ENCODE measurements at regions not wholly inside any gene's neighbourhood (a gene's known extent, or its start where the extent isn't known, plus 50 kb on each side); places are given as distances from the start of the nearest gene placed in this dataset.

DNA sequence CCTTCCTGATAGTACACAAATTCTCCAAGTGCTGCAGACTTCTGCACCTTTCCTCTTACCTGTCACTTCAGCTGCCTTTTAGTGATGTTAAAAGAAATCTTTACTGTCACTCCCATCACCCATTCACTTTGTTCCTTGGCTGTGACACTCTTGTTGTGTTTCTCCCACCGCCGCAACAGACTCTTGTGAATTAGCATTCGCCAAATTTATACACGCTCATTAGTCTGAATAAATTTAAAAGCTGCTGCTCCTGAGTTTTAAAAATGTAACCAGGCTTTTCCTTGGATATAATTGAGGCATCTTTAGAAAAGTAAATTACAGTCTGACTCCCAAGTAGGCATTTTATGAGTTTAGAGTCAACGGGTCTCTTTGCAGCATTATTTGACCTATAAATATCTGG is 1197.9 kb downstream of the BCL11B start:
- H3K4me1 Mint-ChIP-seq (ENCODE audit: low read depth, unreplicated experiment), result no peaks in the 10 kb centered on the region
- H3K36me3 Mint-ChIP-seq (ENCODE audit: unreplicated experiment), result no peaks in the 10 kb centered on the region
- DNase-seq, result no peak
- no peaks in the 10 kb centered on the region for H3K27me3 Mint-ChIP-seq (ENCODE audit: unreplicated experiment)
- H3K27ac Mint-ChIP-seq (ENCODE audit: unreplicated experiment), result no peak overlapping the region
- no peak overlapping the region for H3K4me3 Mint-ChIP-seq (ENCODE audit: unreplicated experiment)
- H3K9me3 Mint-ChIP-seq (ENCODE audit: unreplicated experiment), result peaks cover 2% of the 10 kb centered on the region
- TF ChIP-seq CTCF (IDR thresholded peaks at IDR 0.05; ENCODE audit: partially characterized antibody, unreplicated experiment), result no peak

- no peak for DNase-seq
- H3K36me3 Mint-ChIP-seq (ENCODE audit: unreplicated experiment), result no peaks in the 10 kb centered on the region
- peaks cover 2% of the 10 kb centered on the region for H3K27me3 Mint-ChIP-seq (ENCODE audit: unreplicated experiment)
- no peak for TF ChIP-seq CTCF (IDR thresholded peaks at IDR 0.05; ENCODE audit: partially characterized antibody, unreplicated experiment)
- no peaks in the 10 kb centered on the region for H3K4me1 Mint-ChIP-seq (ENCODE audit: low read depth, unreplicated experiment)
- peaks cover 2% of the 10 kb centered on the region for H3K9me3 Mint-ChIP-seq (ENCODE audit: unreplicated experiment)
- H3K4me3 Mint-ChIP-seq (ENCODE audit: unreplicated experiment), result no peak overlapping the region
- H3K27ac Mint-ChIP-seq (ENCODE audit: unreplicated experiment), result no peak overlapping the region
Measured at GRCh38 chr14:98077176-98077575, 1194.8 kb downstream of the BCL11B start.

GRCh38 chr14:98082833-98083232 is 1189.2 kb downstream of the BCL11B start:
- no peak for DNase-seq
- H3K36me3 Mint-ChIP-seq (ENCODE audit: unreplicated experiment), result no peaks in the 10 kb centered on the region
- H3K4me3 Mint-ChIP-seq (ENCODE audit: unreplicated experiment), result no peak overlapping the region
- H3K27ac Mint-ChIP-seq (ENCODE audit: unreplicated experiment), result no peak overlapping the region
- H3K27me3 Mint-ChIP-seq (ENCODE audit: unreplicated experiment), result peaks cover 2% of the 10 kb centered on the region
- TF ChIP-seq CTCF (IDR thresholded peaks at IDR 0.05; ENCODE audit: partially characterized antibody, unreplicated experiment), result no peak
- H3K4me1 Mint-ChIP-seq (ENCODE audit: low read depth, unreplicated experiment), result no peaks in the 10 kb centered on the region
- no peaks in the 10 kb centered on the region for H3K9me3 Mint-ChIP-seq (ENCODE audit: unreplicated experiment)

DNA sequence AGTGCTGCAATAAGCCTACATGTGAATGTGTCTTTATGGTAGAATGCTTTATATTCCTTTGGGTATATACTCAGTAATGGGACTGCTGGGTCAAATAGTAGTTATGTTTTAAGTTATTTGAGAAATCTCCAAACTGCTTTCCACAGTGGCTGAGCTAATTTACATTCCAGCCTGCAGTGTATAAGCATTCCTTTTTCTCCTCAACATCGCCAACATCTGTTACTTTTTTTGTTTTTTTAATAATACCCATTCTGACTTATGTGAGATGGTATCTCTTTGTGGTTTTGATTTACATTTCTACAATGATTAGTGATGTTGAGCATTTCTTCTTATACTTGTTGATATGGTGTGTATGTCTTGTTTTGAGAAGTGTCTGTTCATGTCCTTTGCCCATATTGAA is 1186.2 kb downstream of the BCL11B start:
- H3K27ac Mint-ChIP-seq (ENCODE audit: unreplicated experiment), result no peak overlapping the region
- no peaks in the 10 kb centered on the region for H3K9me3 Mint-ChIP-seq (ENCODE audit: unreplicated experiment)
- no peaks in the 10 kb centered on the region for H3K27me3 Mint-ChIP-seq (ENCODE audit: unreplicated experiment)
- TF ChIP-seq CTCF (IDR thresholded peaks at IDR 0.05; ENCODE audit: partially characterized antibody, unreplicated experiment), result no peak
- H3K36me3 Mint-ChIP-seq (ENCODE audit: unreplicated experiment), result peaks cover 4% of the 10 kb centered on the region
- H3K4me1 Mint-ChIP-seq (ENCODE audit: low read depth, unreplicated experiment), result no peaks in the 10 kb centered on the region
- H3K4me3 Mint-ChIP-seq (ENCODE audit: unreplicated experiment), result no peak overlapping the region
- DNase-seq, result no peak

- Mint-ChIP-seq H3K36me3 (ENCODE audit: unreplicated experiment) (peaks cover 4% of the 10 kb centered on the region), H3K27ac (ENCODE audit: unreplicated experiment) (no peak overlapping the region), H3K4me3 (ENCODE audit: unreplicated experiment) (no peak overlapping the region), H3K9me3 (ENCODE audit: unreplicated experiment) (peaks cover 5% of the 10 kb centered on the region), H3K27me3 (ENCODE audit: unreplicated experiment) (no peaks in the 10 kb centered on the region), H3K4me1 (ENCODE audit: low read depth, unreplicated experiment) (peaks cover 6% of the 10 kb centered on the region)
- TF ChIP-seq CTCF (IDR thresholded peaks at IDR 0.05; ENCODE audit: partially characterized antibody, unreplicated experiment), result no peak
- DNase-seq, result no peak
Measured at GRCh38 chr14:98093111-98093510, 1178.9 kb downstream of the BCL11B start.
